ENCODE measurements at regions not wholly inside any gene's neighbourhood (a gene's known extent, or its start where the extent isn't known, plus 50 kb on each side); places are given as distances from the start of the nearest gene placed in this dataset.

DNA sequence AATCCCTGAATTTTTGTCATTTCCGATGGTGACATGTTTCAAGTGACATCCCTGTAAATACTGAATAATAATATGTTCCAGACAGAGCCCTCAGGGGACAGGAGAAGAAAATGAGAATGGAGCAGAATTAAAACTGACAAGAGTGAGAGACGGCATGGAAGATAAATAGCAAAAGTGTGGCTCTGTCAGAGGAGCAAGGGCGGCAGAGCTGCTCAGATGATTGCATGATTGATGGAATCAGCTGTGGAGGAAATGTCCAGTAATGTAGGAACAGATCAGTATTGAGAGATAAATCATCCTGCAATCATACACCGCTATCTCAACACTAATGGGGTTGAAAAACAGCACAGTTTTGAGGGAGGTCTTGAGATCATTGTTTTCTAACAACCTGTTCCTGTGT is 350.3 kb downstream of the STIM2 start:
- TF ChIP-seq, protein P1, sequence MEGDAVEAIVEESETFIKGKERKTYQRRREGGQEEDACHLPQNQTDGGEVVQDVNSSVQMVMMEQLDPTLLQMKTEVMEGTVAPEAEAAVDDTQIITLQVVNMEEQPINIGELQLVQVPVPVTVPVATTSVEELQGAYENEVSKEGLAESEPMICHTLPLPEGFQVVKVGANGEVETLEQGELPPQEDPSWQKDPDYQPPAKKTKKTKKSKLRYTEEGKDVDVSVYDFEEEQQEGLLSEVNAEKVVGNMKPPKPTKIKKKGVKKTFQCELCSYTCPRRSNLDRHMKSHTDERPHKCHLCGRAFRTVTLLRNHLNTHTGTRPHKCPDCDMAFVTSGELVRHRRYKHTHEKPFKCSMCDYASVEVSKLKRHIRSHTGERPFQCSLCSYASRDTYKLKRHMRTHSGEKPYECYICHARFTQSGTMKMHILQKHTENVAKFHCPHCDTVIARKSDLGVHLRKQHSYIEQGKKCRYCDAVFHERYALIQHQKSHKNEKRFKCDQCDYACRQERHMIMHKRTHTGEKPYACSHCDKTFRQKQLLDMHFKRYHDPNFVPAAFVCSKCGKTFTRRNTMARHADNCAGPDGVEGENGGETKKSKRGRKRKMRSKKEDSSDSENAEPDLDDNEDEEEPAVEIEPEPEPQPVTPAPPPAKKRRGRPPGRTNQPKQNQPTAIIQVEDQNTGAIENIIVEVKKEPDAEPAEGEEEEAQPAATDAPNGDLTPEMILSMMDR (IDR thresholded peaks at IDR 0.05) = no peak
- no peak for TF ChIP-seq POLR2AphosphoS5 (IDR thresholded peaks at IDR 0.05)
